Liver (tissue), 3 donors: ENCODE measurements at regions not wholly inside any gene's neighbourhood (a gene's known extent, or its start where the extent isn't known, plus 50 kb on each side); places are given as distances from the start of the nearest gene placed in this dataset.

ENCODE experiments used
- CTCF ChIP-seq: fragments of 150-350 bp; IDR thresholded peaks from 2 replicates; pipeline ENCODE4 v1.5.1; 2017; ENCODE audit warnings: improper control_type of control experiment, low read depth, low read length; ENCODE audit not compliant: missing input control
- EGR1 ChIP-seq, 2 donors: IDR thresholded peaks; 2 replicates each; pipeline ENCODE4 v1.6.1; 2016 to 2018; ENCODE audit warnings: antibody characterized with exemption in 2 of 2, low read depth in 2 of 2
- HNF4A ChIP-seq, 2 donors: conservative IDR thresholded peaks; 2 replicates each; pipeline ENCODE4 v1.6.1; 2016; ENCODE audit warnings: antibody characterized with exemption in 2 of 2, mild to moderate bottlenecking in 2 of 2
- donor health status: healthy.
- donor health status: healthy.

DNA sequence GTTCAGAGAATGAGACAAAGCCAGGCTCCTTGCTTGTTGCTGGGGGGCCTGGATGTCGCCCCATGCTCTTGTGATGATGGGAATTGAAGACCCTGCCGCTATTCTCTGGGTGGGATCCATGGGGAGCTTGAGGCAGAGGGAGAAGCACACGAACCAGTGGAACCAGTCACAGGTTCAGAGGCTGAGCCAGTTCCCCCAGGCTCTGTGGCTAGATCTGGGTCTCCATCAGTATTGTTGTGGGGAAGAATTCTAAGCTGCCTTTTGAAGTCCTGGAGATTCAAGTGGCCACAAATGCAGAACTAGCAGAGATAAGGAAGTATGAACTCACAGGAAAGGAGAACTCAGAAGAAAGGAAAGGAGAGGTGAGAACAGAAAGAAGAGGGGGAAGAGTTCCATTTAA is 219.4 kb downstream of the MSX2 start:
- no peak for TF ChIP-seq HNF4A (conservative IDR thresholded peaks at IDR 0.05)
- TF ChIP-seq EGR1 (IDR thresholded peaks at IDR 0.05; ENCODE audit: low read depth in 2 of 2): no peak
- TF ChIP-seq CTCF: no peak
